Middle frontal gyrus (tissue), 1 donor: ENCODE measurements at regions not wholly inside any gene's neighbourhood (a gene's known extent, or its start where the extent isn't known, plus 50 kb on each side); places are given as distances from the start of the nearest gene placed in this dataset.

Experiments used
- DNase-seq: peaks from one replicate; pipeline ENCODE4 v3.0.0-alpha.2; 2015; ENCODE audit warnings: low spot score; ENCODE audit errors: extremely low spot score

DNA sequence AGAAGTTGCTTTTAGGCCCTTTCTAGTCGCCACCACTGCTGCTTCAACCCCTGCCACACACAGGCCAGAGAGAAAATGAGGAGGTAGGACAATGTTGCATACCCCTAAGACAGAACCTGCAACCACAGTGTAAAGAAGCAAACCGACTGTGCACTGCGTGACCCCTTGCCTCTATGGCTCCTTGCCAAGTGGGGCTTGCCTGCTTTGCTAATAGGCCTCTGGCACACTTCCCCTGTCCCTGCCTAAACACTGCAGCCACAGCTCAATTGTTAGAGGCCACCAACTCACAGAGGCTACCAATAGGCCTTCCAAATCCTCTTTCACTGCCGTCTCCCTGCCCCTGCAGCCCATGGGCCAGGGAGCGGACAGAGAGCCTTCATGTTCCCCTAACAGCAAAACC lies 280.1 kb downstream of the CDH10 start:
- DNase-seq: no peak

DNA sequence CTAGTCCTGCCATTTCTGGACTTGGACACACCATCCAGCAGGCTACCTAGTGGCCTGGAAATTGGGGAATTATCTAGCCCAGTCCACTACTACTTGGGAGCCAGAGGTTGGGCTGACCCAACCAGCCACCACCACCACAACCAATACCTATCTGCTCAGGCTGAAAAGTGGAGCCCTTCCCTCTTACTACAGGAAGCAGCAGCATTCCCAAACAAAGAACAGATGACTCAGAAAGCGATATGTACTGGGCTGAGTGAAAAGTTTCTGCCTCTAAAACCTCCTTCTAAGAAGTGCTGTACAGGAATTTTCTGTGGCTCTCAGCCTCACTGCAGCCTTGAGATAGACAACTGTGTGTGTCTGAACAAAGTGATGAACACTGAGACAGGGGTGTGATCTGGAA lies 279.4 kb downstream of the CDH10 start:
- DNase-seq: no peak

- DNase-seq: no peak
Observed at GRCh38 chr5:24367216-24367615, 277.6 kb downstream of the CDH10 start.

DNA sequence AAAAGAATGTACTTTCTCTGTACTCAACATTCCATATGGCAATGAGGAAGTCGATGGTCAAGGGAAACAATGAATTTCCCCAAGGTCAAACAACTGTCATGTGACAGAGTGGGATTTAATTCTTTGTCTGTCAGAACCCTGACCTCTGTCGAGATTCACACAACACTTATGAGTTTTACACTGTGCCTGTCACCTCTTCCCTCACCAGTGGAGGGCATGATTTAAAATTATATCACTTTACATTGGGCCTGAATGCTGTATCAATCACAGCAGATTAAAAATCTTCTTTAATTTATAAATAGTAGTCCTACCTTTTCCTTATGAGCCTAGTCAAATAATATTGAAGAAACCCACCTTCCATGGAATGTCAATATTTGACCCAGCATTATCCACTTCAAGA lies 276.7 kb downstream of the CDH10 start:
- DNase-seq: no peak

- DNase-seq: no peak
Observed at GRCh38 chr5:24376210-24376609, 268.6 kb downstream of the CDH10 start.

DNA sequence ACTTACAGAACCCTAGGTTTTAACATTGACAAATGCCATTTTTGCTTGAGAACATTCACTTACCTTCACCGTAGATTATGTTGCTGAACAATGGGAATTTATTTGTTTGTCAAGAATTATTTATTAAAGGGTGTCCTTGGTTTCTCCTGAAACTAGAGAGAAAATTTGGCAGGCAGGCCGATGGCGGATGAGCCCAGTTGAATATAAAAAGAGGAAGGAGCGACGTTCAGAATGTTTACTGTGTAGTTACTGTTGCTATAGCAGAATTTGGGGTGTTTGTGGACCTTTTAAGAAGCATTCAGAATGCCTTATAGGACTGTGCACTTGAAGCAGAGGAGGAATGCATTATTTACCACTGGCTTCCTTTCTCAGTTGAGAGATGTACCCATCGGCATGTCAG lies 268.2 kb downstream of the CDH10 start:
- no peak for DNase-seq

DNA sequence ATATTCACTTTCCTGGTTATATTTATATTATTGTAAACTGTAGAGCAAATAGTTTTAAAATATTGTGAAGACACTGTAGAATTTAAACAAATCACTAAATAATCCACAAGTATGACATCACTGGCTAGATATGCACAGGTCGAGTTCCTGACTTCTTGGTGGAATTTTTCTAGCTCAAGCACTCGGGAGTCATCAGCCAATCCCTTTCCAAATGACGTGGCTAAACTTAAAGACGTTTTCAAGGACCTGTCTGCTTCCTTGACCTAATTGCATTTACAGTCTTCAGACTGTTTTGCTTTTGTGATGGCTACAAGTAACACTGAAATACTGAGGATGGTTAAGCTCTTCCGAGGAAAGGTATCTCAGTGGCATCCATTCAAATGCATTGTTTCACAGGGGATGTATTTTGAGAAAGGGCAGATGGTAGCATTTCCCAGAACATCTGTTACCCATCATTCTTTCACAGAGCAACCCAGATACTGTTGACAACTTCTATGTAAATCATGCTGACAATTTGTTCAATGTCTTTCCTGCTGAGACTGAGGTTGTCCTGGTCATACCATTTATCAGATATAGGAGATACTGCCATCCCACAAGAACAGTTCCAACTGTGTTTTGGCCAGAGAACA lies 262.8 kb downstream of the CDH10 start:
- DNase-seq: no peak

DNA sequence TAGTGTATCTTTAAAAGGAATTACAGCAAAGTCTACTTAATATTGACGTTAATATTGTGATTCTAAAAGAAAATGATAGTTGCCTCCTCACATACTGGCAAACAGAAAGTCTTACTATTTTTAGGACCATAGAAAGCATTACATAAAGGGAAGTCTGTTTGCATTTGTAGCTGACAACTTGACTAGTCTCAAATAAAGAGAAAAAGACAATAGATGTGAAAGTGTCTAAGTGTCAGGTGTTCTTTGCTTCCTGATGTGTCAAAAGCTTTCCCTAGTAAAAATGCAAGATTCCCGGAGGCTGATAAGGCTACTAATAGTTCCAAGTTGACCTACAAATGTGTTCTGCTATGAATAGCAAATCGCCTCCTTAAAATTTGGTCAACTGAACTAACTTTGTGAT lies 259.7 kb downstream of the CDH10 start:
- no peak for DNase-seq

GRCh38 chr5:24385617-24386016 lies 259.2 kb downstream of the CDH10 start:
- no peak for DNase-seq

GRCh38 chr5:24388448-24388847 lies 256.3 kb downstream of the CDH10 start:
- no peak for DNase-seq

GRCh38 chr5:24389968-24390367 lies 254.8 kb downstream of the CDH10 start:
- DNase-seq: no peak

GRCh38 chr5:24391816-24392215 lies 253.0 kb downstream of the CDH10 start:
- DNase-seq: no peak

DNA sequence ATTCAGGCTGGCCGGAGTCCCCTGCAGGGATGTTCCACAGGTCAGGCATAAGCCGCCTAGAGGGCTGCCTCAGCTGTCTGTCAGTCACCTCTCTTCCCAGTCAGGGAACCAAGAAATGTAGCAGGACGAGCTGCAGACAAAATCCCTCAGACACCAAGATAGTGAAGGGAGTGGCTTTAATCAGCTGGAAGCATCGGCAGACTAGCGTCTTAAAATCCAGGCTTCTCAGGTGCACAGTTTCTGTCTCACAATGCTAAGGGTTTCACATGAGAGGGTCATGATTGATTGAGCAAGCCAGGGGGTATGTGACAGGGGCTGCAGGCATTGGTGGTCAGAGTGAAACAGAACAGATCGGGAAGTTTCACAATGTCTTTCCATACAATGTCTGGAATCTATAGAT lies 247.2 kb downstream of the CDH10 start:
- no peak for DNase-seq

DNA sequence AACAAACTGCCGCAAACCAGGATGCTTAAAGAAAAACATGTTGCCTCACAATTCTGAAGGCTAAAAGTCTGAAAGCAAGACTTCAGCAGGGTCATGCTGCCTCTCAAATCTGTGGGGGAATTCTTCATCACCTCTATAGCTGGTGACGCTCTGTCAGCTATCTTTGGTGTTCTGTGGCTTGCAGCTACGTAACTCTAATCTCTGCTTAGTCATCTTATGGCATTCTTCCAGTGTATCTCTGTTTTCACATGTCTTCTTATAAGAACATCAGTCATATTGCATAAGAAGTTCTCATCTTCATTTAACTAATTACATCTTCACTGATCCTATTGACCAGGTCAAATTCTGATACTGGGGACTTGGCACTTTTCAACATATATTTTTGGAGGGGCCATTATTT lies 243.0 kb downstream of the CDH10 start:
- DNase-seq: no peak

- no peak for DNase-seq
Observed at GRCh38 chr5:24407466-24407865, 237.3 kb downstream of the CDH10 start.

DNA sequence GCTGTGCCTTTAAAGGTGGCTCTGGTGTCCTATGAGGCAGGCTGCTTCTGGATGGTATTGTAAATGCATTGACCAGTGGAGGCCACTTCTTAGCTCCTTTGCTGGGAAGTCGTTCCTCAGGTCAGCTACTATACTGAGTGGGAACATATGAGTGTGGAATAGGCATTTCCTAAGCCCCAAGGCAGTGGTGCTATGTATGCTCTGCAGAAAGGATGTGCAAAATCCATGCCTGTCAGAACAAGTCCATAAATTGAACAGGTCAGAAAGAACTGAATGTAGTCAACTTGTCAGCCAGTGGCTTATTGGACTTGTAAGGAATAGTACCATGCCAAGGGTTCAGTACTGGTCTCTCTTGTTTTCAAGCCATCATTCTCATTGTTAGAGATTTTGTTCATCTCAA lies 216.4 kb downstream of the CDH10 start:
- DNase-seq: no peak

GRCh38 chr5:24433555-24433954 lies 211.2 kb downstream of the CDH10 start:
- DNase-seq: no peak
